H1 (cell line): ENCODE measurements at regions not wholly inside any gene's neighbourhood (a gene's known extent, or its start where the extent isn't known, plus 50 kb on each side); places are given as distances from the start of the nearest gene placed in this dataset.

Source experiments
- ATF3 ChIP-seq: IDR thresholded peaks from 2 replicates; pipeline ENCODE4 v1.6.1; 2011; ENCODE audit warnings: low read depth, mild to moderate bottlenecking, low read length; ENCODE audit not compliant: insufficient read depth
- CEBPB ChIP-seq: IDR thresholded peaks from 2 replicates; pipeline ENCODE4 v1.6.1; 2012; ENCODE audit warnings: low read depth, low read length
- EZH2 ChIP-seq: fragments of 200-600 bp; sonication (generic); IDR thresholded peaks from 2 replicates; pipeline ENCODE4 v1.7.1; 2012; ENCODE audit warnings: low read depth, mild to moderate bottlenecking, moderate library complexity, low read length, inconsistent platforms; ENCODE audit not compliant: severe bottlenecking
- FOSL1 ChIP-seq: IDR thresholded peaks from 2 replicates; pipeline ENCODE4 v1.6.1; 2011; ENCODE audit warnings: mild to moderate bottlenecking, low read depth, low read length, moderate library complexity; ENCODE audit not compliant: insufficient read depth
- KDM5A ChIP-seq: fragments of 200-600 bp; IDR thresholded peaks from 2 replicates; pipeline ENCODE4 v1.7.1; 2012; ENCODE audit warnings: mild to moderate bottlenecking, low read length, inconsistent platforms, mixed read lengths
- POLR2A ChIP-seq, 2 experiments: IDR thresholded peaks; 1 replicate in 1 of 2; 2 replicates in 1 of 2; pipeline ENCODE4 v1.6.1; 2011; ENCODE audit warnings: low read depth in 2 of 2, low read length in 2 of 2, mild to moderate bottlenecking in 2 of 2; ENCODE audit errors: control extremely low read depth in 1 of 2
- POLR2AphosphoS5 ChIP-seq: IDR thresholded peaks from 2 replicates; pipeline ENCODE4 v1.6.1; 2011; ENCODE audit warnings: low read depth, low read length
- RFX5 ChIP-seq: IDR thresholded peaks from 2 replicates; pipeline ENCODE4 v1.6.1; 2011; ENCODE audit warnings: low read depth, low read length, improper control_type of control experiment, borderline replicate concordance
- SIN3A ChIP-seq, 2 experiments: IDR thresholded peaks in 1 of 2; conservative IDR thresholded peaks in 1 of 2; 2 replicates each; pipeline ENCODE4 v1.6.1; 2011 to 2012; ENCODE audit warnings: low read length in 2 of 2, improper control_type of control experiment in 1 of 2, low read depth in 1 of 2, mild to moderate bottlenecking in 1 of 2
- SP1 ChIP-seq: IDR thresholded peaks from 2 replicates; pipeline ENCODE4 v1.6.1; 2011; ENCODE audit warnings: low read depth, low read length
- TEAD4 ChIP-seq: IDR thresholded peaks from 2 replicates; pipeline ENCODE4 v1.6.1; 2012; ENCODE audit warnings: low read depth, low read length, inconsistent platforms, mixed read lengths
- TF ChIP-seq, protein P1 (sequence below), 3 experiments: IDR thresholded peaks; 1 replicate in 2 of 3; 2 replicates in 1 of 3; pipeline versions ENCODE4 v1.5.1 to v1.6.1; 2011; ENCODE audit warnings: low read length in 3 of 3, mild to moderate bottlenecking in 3 of 3, inconsistent platforms in 2 of 3, low read depth in 1 of 3, moderate library complexity in 1 of 3; ENCODE audit not compliant: insufficient read depth in 1 of 3; ENCODE audit errors: control extremely low read depth in 1 of 3

DNA sequence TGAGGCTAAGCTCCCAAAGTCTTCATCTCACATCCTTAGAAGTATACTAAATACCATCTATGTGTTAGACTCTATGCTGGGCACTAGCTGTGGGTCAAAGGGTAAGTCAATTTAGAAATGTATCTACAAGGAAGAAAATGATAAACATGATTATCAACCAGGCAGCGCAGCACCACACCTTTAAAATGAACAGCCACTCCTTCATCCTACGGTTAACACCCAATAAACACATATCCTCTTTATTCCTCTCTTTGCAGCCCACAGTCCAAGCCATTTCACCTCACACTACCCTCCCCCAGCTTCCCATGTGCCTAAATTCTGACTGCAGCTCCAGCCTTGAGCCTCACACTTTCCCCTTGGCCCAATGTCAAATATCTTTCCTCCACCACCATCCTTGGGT, 362.6 kb downstream of the FGFR2 start:
- TF ChIP-seq, protein P1, sequence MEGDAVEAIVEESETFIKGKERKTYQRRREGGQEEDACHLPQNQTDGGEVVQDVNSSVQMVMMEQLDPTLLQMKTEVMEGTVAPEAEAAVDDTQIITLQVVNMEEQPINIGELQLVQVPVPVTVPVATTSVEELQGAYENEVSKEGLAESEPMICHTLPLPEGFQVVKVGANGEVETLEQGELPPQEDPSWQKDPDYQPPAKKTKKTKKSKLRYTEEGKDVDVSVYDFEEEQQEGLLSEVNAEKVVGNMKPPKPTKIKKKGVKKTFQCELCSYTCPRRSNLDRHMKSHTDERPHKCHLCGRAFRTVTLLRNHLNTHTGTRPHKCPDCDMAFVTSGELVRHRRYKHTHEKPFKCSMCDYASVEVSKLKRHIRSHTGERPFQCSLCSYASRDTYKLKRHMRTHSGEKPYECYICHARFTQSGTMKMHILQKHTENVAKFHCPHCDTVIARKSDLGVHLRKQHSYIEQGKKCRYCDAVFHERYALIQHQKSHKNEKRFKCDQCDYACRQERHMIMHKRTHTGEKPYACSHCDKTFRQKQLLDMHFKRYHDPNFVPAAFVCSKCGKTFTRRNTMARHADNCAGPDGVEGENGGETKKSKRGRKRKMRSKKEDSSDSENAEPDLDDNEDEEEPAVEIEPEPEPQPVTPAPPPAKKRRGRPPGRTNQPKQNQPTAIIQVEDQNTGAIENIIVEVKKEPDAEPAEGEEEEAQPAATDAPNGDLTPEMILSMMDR (IDR thresholded peaks at IDR 0.05; ENCODE audit: control extremely low read depth in 1 of 3, insufficient read depth in 1 of 3, low read depth in 1 of 3, low read length in 3 of 3), result no peak
- TF ChIP-seq KDM5A, result no peak
- TF ChIP-seq SP1, result no peak
- TF ChIP-seq TEAD4, result no peak
- no peak for TF ChIP-seq EZH2
- TF ChIP-seq ATF3, result no peak
- no peak for TF ChIP-seq RFX5
- no peak for TF ChIP-seq SIN3A (conservative IDR thresholded peaks at IDR 0.05 in 1 of 2, IDR thresholded peaks at IDR 0.05 in 1 of 2; ENCODE audit: low read depth in 1 of 2, low read length in 2 of 2)
- no peak for TF ChIP-seq CEBPB
- TF ChIP-seq FOSL1, result no peak
- TF ChIP-seq POLR2A (IDR thresholded peaks at IDR 0.05; ENCODE audit: control extremely low read depth in 1 of 2, low read depth in 2 of 2, low read length in 2 of 2), result no peak
- no peak for TF ChIP-seq POLR2AphosphoS5
